ENCODE measurements at regions not wholly inside any gene's neighbourhood (a gene's known extent, or its start where the extent isn't known, plus 50 kb on each side); places are given as distances from the start of the nearest gene placed in this dataset.
"Not testable (repeated sequence)": the region's sequence is repeated elsewhere in the genome, so short reads cannot be mapped to it uniquely, and the experiment has no call there.

DNA sequence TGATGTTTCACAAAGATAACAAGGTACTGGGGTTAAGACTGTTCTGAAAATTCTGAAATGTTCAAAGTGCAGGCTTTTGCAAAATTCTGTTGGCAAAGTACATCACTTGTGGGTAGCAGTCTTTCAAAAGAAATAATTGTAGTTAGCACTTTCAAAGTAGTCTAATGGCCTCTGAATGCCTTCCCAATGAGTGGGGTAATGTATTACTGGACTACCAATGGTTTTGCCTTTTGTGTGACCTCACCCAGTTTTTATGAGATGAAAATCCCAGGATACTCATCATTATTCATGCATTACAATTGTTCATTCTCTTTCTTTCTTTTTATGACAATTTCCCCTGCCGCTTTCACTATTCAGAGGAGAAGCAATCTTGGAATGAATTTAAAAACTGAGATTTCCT, 686.1 kb downstream of the GLUD2 start:
- DNase-seq = no peak

DNA sequence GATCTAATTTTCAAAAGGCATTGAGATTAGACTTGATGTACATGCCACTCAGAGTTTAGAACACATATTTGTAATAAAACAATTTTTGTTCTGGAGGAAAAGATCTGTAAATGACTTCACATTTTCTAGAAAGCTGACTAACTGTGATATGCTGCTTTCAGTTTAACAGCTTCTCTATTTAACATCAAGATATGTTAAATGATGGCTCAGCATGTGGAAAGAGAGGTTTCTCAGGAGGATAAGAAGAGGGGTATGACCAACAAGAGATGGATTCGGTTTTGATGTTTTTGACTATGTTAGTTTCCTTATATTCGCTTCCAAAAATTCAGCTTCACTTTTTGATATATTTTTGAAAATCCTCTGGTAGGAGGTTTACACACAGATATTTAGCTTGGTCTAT, 698.7 kb downstream of the GLUD2 start:
- no peak for DNase-seq

- not testable (repeated sequence) for DNase-seq
Measured at GRCh38 chrX:121753602-121754001, 706.2 kb downstream of the GLUD2 start.

DNA sequence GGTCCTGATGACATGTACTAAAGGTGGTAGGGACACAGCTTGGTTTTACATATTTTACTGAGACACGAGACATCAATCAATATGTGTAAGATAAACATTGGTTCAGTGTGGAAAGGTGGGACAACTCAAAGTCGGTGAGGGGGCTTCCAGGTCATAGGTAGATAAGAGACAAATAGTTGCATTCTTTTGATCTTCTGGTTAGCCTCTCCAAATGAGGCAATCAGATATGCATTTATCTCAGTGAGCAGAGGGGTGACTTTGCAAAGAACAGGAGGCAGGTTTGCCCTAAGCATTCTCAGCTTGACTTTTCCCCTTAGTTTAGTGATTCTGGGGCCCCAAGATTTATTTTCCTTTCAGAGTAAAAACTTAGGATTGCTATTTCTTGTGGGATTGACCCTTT, 706.9 kb downstream of the GLUD2 start:
- no peak for DNase-seq

GRCh38 chrX:121755541-121755940, 708.1 kb downstream of the GLUD2 start:
- DNase-seq = no peak

GRCh38 chrX:121761845-121762244, 714.4 kb downstream of the GLUD2 start:
- DNase-seq = no peak

DNA sequence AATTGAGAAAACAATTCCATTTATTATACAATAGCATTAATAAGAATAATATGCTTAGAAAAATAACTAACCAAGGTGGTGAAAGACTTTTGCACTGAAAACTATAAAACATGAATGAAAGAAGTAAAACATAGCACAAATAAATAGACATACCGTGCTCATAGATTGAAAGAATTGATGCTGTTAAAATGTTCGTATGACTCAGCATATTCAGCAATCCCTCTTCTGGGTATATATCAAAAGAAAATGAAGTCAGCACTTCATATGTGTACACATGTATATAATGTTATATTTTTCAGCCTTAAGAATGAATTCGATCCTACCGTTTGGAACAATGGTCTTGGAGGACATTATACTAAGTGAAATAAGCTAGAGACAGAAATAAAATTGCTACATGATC, 716.3 kb downstream of the GLUD2 start:
- no peak for DNase-seq

DNA sequence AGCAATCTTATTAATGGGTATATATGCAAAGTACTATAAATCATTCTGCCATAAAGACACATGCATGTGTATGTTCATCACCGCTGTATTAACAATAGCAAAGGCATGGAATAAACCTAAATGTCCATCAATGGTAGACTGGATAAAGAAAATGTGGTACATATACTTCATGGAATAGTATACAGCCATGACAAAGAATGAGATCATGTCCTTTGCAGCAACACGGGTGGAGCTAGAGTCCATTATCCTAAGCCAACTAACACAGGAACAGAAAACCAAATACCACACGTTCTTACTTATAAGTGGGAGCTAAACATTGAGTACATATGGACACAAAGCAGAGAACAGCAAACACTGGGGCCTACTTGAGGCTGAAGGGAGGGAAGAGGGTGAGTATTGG, 720.8 kb downstream of the GLUD2 start:
- DNase-seq = not testable (repeated sequence)

DNA sequence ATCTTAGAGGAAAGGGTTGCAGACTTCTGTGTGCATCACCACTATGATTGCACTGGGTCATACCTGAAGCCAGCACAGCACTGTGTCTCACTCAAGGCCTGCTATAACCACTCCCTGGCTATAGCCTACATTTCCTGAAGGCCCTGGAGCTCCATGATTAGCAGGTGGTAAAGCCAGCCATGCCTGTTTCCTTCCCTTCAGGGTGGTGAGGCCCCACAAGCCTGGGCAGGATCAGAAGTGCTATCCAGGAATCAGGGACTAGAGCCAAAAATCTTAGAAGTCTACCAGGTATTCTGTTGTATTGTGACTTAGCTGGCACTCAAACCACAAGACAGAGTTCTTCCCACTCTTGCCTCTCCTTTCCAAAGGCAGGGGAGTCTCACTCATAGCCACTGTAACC, 734.6 kb downstream of the GLUD2 start:
- DNase-seq = no peak

DNA sequence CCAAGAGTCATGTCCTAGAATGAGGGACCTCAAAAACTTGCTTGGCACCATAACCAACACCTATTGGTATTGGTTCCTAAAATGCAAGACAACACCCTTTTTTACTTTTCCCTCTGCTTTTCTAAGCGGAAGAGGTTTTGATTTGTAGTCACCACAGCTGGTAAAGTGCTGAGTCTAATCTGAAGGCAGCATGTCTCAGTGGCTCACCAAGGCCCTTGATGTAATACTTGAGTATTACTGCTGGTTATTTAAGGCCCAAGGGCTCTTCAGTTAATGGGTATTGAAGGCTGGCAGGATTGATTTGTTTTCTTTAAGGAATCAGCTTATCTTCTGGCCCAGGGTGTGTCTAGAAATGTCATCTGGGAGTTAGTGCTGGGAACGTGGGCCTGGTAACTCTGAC, 735.1 kb downstream of the GLUD2 start:
- no peak for DNase-seq

DNA sequence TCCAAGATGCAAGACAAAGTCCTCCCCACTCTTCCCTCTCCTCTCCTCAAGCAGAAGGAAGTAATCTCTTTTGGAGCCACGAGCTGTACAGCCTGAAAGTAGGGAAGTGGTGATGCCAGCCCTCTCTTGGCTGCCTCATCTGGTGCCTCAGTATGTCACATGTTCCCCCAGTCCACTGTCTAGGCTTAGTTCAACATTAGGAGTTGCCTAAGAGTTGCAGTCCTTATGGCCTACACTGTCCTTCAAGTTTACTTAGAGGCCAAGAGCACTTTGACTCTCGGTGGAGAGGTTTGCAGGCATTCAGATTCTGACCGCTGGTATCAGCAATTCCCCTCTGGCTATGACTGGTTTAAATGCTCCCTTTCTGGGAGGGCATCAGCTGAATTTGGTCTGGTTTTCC, 735.6 kb downstream of the GLUD2 start:
- DNase-seq = no peak

DNA sequence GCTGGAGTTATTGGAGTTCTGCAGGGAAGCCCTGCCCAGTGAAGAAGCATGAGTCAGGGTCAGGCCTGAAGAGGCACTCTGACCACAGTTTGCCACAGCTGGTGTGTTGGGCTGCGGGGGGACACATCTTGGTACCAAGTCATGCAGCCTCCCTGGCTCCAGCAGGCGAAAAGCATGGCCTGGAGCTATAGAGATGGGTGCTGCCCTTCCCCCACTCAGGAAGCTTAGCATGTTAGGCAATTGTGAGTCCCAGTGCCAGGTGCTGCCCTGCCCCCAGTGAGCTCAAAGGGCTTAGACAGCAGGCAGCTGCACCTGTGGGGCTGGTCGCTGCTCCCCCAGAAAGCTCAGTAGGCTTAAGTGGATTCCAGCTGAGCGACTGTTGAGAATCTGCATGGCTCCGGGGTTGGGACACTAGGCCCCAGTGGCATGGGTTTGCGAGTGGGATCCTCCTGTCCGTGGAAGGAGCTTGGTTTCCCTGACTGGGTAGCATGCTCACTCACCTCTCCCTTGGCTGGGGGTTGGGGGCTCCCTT, 755.5 kb downstream of the GLUD2 start:
- DNase-seq = peak; percentile 84

GRCh38 chrX:121823406-121823805, 776.0 kb downstream of the GLUD2 start:
- no peak for DNase-seq

GRCh38 chrX:121831601-121832000, 784.2 kb downstream of the GLUD2 start:
- no peak for DNase-seq

DNA sequence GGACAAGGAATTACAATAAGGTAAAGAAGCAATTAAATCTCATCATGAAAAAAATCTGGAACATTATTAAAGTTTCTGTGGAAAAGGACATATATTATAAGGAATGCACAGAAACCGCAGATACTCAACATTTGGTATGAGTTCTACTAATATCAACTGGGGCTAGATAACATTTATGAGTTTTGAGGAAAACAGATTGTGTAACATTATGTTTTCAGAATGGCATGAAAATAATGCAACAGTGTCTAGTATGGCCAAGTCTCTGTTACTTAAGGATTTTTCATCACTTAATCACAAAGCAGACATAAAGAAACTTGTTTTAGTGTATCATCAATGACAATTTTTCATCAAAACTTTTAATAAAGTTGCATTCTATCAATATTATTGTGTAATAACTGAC, 785.0 kb downstream of the GLUD2 start:
- DNase-seq = no peak

DNA sequence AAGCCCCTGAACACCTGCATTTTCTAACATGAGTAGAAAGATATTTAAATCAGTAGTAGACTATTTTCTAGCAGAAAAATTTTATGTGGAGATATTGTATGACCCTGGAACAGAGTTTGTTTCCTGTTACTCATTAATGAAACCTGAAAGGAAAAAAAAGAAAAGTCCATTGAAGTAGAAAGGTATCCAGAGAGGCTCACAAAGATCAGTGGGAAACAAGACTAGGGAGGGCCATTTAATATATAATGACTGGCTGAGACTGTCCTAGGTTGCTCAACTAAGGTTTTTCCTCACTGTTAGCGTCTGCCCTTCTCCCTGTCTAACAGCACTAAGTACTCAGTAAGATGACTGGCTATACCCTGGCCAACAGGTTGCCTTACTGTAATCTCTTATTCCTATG, 788.6 kb downstream of the GLUD2 start:
- DNase-seq = no peak

- no peak for DNase-seq
Measured at GRCh38 chrX:121851033-121851432, 803.6 kb downstream of the GLUD2 start.

GRCh38 chrX:121853762-121854613, 806.6 kb downstream of the GLUD2 start:
- DNase-seq = no peak

DNA sequence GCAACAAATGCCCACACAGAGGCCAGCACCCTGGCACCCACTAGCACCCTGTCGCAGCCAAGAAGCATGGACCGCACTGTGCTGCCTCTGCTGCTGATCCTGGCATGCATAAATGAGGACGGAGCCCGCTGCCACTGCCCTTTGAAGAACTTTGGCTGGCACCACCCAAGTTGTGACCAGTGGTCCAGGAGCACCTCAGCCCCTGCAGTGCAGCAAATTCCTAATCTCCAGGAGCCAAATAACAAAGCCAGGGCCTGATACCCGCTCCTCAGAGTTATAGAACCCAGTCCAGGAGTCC, 807.2 kb downstream of the GLUD2 start:
- DNase-seq = no peak

GRCh38 chrX:121858867-121859647, 811.6 kb downstream of the GLUD2 start:
- DNase-seq = no peak

GRCh38 chrX:121863976-121864375, 816.6 kb downstream of the GLUD2 start:
- no peak for DNase-seq

GRCh38 chrX:121864561-121864960, 817.2 kb downstream of the GLUD2 start:
- DNase-seq = no peak

DNA sequence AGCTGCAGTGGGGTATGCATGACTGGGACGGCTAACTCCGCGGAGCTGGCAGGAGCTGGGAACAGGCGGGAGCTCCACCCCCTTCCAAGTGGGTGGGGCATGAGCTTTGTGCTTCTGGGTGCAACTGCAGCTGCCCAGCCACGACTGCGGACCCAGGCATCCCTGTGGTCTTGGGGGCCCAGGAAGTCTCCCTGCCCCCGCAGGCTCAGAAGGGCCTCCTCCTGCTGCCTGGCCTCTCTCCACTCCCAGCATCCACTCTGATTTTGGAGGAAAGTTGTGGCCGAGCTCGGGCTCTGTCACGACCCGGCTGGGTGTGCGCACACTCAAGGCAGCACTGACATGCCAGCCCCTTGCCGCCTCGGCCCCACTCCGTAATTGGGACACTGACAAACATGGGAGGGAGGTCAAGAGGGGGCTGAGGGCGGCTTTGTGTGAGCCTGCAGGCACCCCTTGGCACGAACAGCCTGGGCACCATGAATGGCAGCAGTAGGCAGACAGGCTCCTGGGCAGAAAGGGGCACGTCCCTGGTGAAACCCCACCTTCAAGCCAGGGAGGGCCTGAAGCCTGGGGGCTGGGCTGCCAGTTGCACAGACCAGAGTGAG, 822.6 kb downstream of the GLUD2 start:
- no peak for DNase-seq

- DNase-seq = no peak
Measured at GRCh38 chrX:121871122-121871521, 823.7 kb downstream of the GLUD2 start.

Data from NCI-H82 (cell line).